ENCODE measurements at regions not wholly inside any gene's neighbourhood (a gene's known extent, or its start where the extent isn't known, plus 50 kb on each side); places are given as distances from the start of the nearest gene placed in this dataset.

DNA sequence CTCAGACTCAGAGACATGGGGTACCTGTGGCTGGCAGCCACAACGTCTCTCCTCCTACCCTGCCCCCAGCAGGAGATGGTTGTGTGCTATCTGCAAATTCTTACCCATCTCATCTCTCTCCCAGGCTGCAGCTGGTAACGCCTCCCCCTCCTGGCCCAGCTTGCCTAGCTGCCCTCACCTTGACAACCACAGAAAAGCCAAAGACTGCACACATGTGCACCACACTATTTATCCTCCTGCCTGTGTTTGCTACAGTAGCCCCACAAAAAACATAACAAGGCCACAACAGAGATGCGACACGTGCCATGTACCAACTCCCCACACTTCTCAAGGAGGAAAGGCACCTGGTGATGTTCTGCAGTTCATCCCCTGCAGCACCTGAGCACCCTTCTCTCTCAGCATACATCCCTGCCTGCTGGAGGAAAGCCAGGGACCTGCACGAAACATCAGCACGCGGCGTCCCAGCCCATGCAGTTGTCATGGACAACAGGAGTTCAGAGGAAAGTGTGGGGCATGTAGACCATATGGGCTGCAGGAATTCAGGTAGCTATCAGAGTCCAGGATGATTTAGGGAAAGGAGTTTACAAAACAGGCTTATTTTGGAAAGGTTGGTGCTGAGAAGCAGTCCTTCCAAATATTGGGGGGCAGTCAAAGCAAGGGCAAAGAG lies 168.7 kb downstream of the C5orf15 start:
- intact Hi-C loops (cut with micrococcal nuclease; ENCODE audit: unreplicated experiment): no loop called here

GRCh38 chr5:133797167-133797566 lies 171.3 kb downstream of the C5orf15 start:
- CTCF ChIA-PET: no interaction called here
- no TSS peak for BruUV-seq (replicated peaks)
- peaks cover 4% of the 10 kb centered on the region; the same call in 1 of the 2 replicates for H3K27me3 ChIP-seq (ENCODE audit: control insufficient read depth, insufficient read depth, low read length)
- ATAC-seq (no peak), DNase-seq (ENCODE audit: low read depth, low spot score) (no peak)
- in situ Hi-C loops (cut with HindIII; ENCODE audit: low pct_unique_long_range_greater_than_20kb, low sequenced_read_pairs): no loop called here
- H3K36me3 ChIP-seq (ENCODE audit: control insufficient read depth, insufficient read depth, low read length): no peaks in the 10 kb centered on the region
- POLR2A ChIA-PET: no interaction called here
- H3K9me3 ChIP-seq (ENCODE audit: control insufficient read depth, insufficient read depth, low read depth, low read length): no peaks in the 10 kb centered on the region
- no peak for TF ChIP-seq TCF7L2 (IDR thresholded peaks at IDR 0.05; ENCODE audit: low read depth, low read length)
- no peak overlapping the region for H3K4me3 ChIP-seq (ENCODE audit: low read depth in 2 of 2, low read length in 2 of 2)
- no peak overlapping the region for H3K27ac ChIP-seq (ENCODE audit: low read length)
- intact Hi-C loops (cut with micrococcal nuclease; ENCODE audit: unreplicated experiment): no loop called here
- H3K4me1 ChIP-seq (ENCODE audit: control insufficient read depth, insufficient read depth, low read length): no peaks in the 10 kb centered on the region

More for the DNA sequence above, 168.7 kb downstream of the C5orf15 start:
- no TSS peak for BruUV-seq (replicated peaks)
- in situ Hi-C loops (cut with HindIII; ENCODE audit: low pct_unique_long_range_greater_than_20kb, low sequenced_read_pairs): no loop called here
- H3K4me1 ChIP-seq (ENCODE audit: control insufficient read depth, insufficient read depth, low read length): no peaks in the 10 kb centered on the region
- peaks cover 5% of the 10 kb centered on the region for H3K27me3 ChIP-seq (ENCODE audit: control insufficient read depth, insufficient read depth, low read length)
- H3K36me3 ChIP-seq (ENCODE audit: control insufficient read depth, insufficient read depth, low read length): no peaks in the 10 kb centered on the region
- POLR2A ChIA-PET: interaction anchor here (0.5 kb wide), 1 partner anchor 857 kb away, joined by 4 read pairs; no protein-coding TSS in a partner anchor
- no peak overlapping the region for H3K4me3 ChIP-seq (ENCODE audit: low read depth in 2 of 2, low read length in 2 of 2)
- TF ChIP-seq CTCF (IDR thresholded peaks at IDR 0.05) (no peak), REST (IDR thresholded peaks at IDR 0.05; ENCODE audit: insufficient read depth in 1 of 2, low read depth in 2 of 2, low read length in 1 of 2) (no peak), TCF7L2 (IDR thresholded peaks at IDR 0.05; ENCODE audit: low read depth, low read length) (no peak), POLR2AphosphoS5 (IDR thresholded peaks at IDR 0.05; ENCODE audit: low read depth, low read length) (no peak), SIN3A (IDR thresholded peaks at IDR 0.05; ENCODE audit: borderline replicate concordance, insufficient read depth, low read depth, low read length) (no peak)
- DNase-seq (ENCODE audit: low read depth, low spot score) (no peak), ATAC-seq (no peak)
- CTCF ChIA-PET: interaction anchor here (0.7 kb wide), 1 partner anchor 21 kb away, joined by 3 read pairs; no protein-coding TSS in a partner anchor
- no peak overlapping the region for H3K27ac ChIP-seq (ENCODE audit: low read length)
- H3K9me3 ChIP-seq (ENCODE audit: control insufficient read depth, insufficient read depth, low read depth, low read length): no peaks in the 10 kb centered on the region

DNA sequence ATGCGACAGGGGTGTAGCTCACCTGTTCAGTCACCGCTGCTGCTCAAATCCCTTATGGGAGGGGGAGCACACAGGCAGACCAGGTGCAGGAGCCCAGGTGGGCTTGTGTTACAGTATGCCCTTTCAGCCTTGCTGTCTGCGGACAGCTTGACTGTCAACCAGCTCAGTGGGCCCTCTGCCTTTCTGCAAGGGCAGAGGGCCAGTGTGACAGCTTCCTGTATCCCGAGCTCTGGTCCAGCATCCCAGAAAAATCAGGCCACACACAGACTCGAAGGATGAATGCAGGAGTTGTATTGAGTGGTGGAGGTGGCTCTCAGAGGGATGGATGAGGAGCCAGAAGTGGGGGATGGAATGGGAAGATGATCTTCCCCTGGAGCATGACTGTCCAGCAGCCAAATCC lies 172.2 kb downstream of the C5orf15 start:
- H3K36me3 ChIP-seq (ENCODE audit: control insufficient read depth, insufficient read depth, low read length): no peaks in the 10 kb centered on the region
- intact Hi-C loops (cut with micrococcal nuclease; ENCODE audit: unreplicated experiment): no loop called here
- H3K4me1 ChIP-seq (ENCODE audit: control insufficient read depth, insufficient read depth, low read length): no peaks in the 10 kb centered on the region
- in situ Hi-C loops (cut with HindIII; ENCODE audit: low pct_unique_long_range_greater_than_20kb, low sequenced_read_pairs): no loop called here
- peaks cover 4% of the 10 kb centered on the region; the same call in 1 of the 2 replicates for H3K27me3 ChIP-seq (ENCODE audit: control insufficient read depth, insufficient read depth, low read length)
- POLR2A ChIA-PET: no interaction called here
- ATAC-seq (no peak), DNase-seq (ENCODE audit: low read depth, low spot score) (no peak)
- no peak overlapping the region for H3K27ac ChIP-seq (ENCODE audit: low read length)
- CTCF ChIA-PET: no interaction called here
- no peak overlapping the region for H3K4me3 ChIP-seq (ENCODE audit: low read depth in 2 of 2, low read length in 2 of 2)
- TF ChIP-seq CTCF (IDR thresholded peaks at IDR 0.05) (no peak), POLR2AphosphoS5 (IDR thresholded peaks at IDR 0.05; ENCODE audit: low read depth, low read length) (no peak), SIN3A (IDR thresholded peaks at IDR 0.05; ENCODE audit: borderline replicate concordance, insufficient read depth, low read depth, low read length) (no peak), REST (IDR thresholded peaks at IDR 0.05; ENCODE audit: insufficient read depth in 1 of 2, low read depth in 2 of 2, low read length in 1 of 2) (no peak), TCF7L2 (IDR thresholded peaks at IDR 0.05; ENCODE audit: low read depth, low read length) (no peak)
- no peaks in the 10 kb centered on the region for H3K9me3 ChIP-seq (ENCODE audit: control insufficient read depth, insufficient read depth, low read depth, low read length)
- no TSS peak for BruUV-seq (replicated peaks)

Measured in Panc1 (cell line).